ENCODE measurements at regions not wholly inside any gene's neighbourhood (a gene's known extent, or its start where the extent isn't known, plus 50 kb on each side); places are given as distances from the start of the nearest gene placed in this dataset.

DNA sequence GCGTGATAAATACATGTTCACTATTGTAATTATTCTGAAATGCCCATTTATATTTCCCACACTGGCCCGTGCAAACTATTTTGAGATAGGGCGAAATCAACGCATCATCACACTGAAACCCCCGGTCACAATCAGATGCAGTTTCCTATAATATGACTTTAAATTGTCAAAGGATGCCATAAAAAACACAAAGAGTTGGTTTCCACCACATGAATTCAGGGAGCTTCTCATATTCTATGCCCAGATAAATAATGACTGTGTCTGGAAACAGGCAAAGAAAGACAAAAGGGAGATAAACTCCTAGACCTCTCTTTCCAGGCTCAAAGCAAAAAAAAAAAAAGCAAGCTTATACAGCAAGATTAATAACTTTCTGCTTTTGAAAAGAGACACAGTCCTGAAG is 375.8 kb upstream of the AKR1E2 start:
- no TSS peak for BruUV-seq (replicated peaks)
- TF ChIP-seq TCF7L2 (IDR thresholded peaks at IDR 0.05; ENCODE audit: low read depth, low read length), result no peak
- H3K9me3 ChIP-seq (ENCODE audit: control insufficient read depth, insufficient read depth, low read depth, low read length), result peaks cover 27% of the 10 kb centered on the region; the same call in 1 of the 2 replicates
- DNase-seq (ENCODE audit: low read depth, low spot score) (no peak), ATAC-seq (no peak)
- no peak overlapping the region for H3K4me3 ChIP-seq (ENCODE audit: low read depth in 2 of 2, low read length in 2 of 2)
- ChIA-PET CTCF (no interaction called here), POLR2A (no interaction called here)
- no peak overlapping the region; the same call in 1 of the 2 replicates for H3K27ac ChIP-seq (ENCODE audit: low read length)
- in situ Hi-C loops (cut with HindIII; ENCODE audit: low pct_unique_long_range_greater_than_20kb, low sequenced_read_pairs), result no loop called here
- no peaks in the 10 kb centered on the region for H3K4me1 ChIP-seq (ENCODE audit: control insufficient read depth, insufficient read depth, low read length)
- H3K36me3 ChIP-seq (ENCODE audit: control insufficient read depth, insufficient read depth, low read length), result no peaks in the 10 kb centered on the region
- no peaks in the 10 kb centered on the region for H3K27me3 ChIP-seq (ENCODE audit: control insufficient read depth, insufficient read depth, low read length)
- intact Hi-C loops (cut with micrococcal nuclease; ENCODE audit: unreplicated experiment), result no loop called here

DNA sequence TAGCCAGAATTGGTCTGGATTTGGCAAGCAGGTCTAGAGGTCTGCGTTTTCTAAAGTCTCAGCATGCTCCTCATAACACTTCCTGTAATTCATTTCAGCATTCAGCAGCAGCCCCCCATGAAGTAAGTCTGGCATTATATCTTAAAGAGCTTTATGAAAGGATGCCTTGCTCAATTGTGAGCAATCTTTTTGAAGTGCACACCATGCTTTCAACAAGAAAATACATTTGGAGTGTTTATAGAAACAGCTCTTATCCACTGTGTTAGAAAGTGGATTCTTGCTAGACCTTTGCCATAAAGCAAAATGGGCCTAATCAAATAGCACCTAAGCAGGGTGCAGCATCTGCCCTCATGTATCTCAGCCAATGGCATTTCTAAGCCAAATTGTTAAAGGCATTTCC is 378.0 kb upstream of the AKR1E2 start:
- H3K4me3 ChIP-seq (ENCODE audit: low read depth in 2 of 2, low read length in 2 of 2), result no peak overlapping the region
- DNase-seq (ENCODE audit: low read depth, low spot score) (no peak), ATAC-seq (no peak)
- no peaks in the 10 kb centered on the region for H3K36me3 ChIP-seq (ENCODE audit: control insufficient read depth, insufficient read depth, low read length)
- peaks cover 39% of the 10 kb centered on the region; the same call in 1 of the 2 replicates for H3K9me3 ChIP-seq (ENCODE audit: control insufficient read depth, insufficient read depth, low read depth, low read length)
- intact Hi-C loops (cut with micrococcal nuclease; ENCODE audit: unreplicated experiment), result no loop called here
- no peaks in the 10 kb centered on the region for H3K27me3 ChIP-seq (ENCODE audit: control insufficient read depth, insufficient read depth, low read length)
- H3K4me1 ChIP-seq (ENCODE audit: control insufficient read depth, insufficient read depth, low read length), result no peaks in the 10 kb centered on the region
- TF ChIP-seq POLR2AphosphoS5 (IDR thresholded peaks at IDR 0.05; ENCODE audit: low read depth, low read length) (no peak), TCF7L2 (IDR thresholded peaks at IDR 0.05; ENCODE audit: low read depth, low read length) (no peak), SIN3A (IDR thresholded peaks at IDR 0.05; ENCODE audit: borderline replicate concordance, insufficient read depth, low read depth, low read length) (no peak)
- TF ChIP-seq, protein P1, sequence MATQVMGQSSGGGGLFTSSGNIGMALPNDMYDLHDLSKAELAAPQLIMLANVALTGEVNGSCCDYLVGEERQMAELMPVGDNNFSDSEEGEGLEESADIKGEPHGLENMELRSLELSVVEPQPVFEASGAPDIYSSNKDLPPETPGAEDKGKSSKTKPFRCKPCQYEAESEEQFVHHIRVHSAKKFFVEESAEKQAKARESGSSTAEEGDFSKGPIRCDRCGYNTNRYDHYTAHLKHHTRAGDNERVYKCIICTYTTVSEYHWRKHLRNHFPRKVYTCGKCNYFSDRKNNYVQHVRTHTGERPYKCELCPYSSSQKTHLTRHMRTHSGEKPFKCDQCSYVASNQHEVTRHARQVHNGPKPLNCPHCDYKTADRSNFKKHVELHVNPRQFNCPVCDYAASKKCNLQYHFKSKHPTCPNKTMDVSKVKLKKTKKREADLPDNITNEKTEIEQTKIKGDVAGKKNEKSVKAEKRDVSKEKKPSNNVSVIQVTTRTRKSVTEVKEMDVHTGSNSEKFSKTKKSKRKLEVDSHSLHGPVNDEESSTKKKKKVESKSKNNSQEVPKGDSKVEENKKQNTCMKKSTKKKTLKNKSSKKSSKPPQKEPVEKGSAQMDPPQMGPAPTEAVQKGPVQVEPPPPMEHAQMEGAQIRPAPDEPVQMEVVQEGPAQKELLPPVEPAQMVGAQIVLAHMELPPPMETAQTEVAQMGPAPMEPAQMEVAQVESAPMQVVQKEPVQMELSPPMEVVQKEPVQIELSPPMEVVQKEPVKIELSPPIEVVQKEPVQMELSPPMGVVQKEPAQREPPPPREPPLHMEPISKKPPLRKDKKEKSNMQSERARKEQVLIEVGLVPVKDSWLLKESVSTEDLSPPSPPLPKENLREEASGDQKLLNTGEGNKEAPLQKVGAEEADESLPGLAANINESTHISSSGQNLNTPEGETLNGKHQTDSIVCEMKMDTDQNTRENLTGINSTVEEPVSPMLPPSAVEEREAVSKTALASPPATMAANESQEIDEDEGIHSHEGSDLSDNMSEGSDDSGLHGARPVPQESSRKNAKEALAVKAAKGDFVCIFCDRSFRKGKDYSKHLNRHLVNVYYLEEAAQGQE (IDR thresholded peaks at IDR 0.05; ENCODE audit: insufficient read depth in 1 of 2, low read depth in 2 of 2, low read length in 1 of 2), result no peak
- TF ChIP-seq, protein P2, sequence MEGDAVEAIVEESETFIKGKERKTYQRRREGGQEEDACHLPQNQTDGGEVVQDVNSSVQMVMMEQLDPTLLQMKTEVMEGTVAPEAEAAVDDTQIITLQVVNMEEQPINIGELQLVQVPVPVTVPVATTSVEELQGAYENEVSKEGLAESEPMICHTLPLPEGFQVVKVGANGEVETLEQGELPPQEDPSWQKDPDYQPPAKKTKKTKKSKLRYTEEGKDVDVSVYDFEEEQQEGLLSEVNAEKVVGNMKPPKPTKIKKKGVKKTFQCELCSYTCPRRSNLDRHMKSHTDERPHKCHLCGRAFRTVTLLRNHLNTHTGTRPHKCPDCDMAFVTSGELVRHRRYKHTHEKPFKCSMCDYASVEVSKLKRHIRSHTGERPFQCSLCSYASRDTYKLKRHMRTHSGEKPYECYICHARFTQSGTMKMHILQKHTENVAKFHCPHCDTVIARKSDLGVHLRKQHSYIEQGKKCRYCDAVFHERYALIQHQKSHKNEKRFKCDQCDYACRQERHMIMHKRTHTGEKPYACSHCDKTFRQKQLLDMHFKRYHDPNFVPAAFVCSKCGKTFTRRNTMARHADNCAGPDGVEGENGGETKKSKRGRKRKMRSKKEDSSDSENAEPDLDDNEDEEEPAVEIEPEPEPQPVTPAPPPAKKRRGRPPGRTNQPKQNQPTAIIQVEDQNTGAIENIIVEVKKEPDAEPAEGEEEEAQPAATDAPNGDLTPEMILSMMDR (IDR thresholded peaks at IDR 0.05), result no peak
- H3K27ac ChIP-seq (ENCODE audit: low read length), result no peak overlapping the region
- ChIA-PET POLR2A (no interaction called here), CTCF (no interaction called here)
- BruUV-seq (replicated peaks), result no TSS peak
- in situ Hi-C loops (cut with HindIII; ENCODE audit: low pct_unique_long_range_greater_than_20kb, low sequenced_read_pairs), result no loop called here

DNA sequence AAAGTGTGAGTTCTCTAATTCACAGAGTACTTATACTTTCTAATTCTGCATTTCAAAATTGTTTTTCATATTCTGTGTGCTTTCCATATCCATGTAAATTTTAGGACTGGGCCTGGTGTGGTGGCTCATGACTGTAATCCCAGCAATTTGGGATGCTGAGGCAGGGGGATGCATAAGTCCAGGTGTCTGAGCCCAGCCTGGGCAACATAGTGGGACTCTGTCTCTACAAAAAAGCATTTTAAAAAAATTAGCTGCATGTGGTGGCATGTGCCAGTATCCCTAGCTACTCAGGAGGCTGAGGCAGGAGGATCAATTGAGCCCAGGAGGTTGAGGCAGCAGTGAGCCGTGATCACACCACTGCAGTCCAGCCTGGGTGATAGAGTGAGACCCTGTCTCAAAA is 382.6 kb upstream of the AKR1E2 start:
- intact Hi-C loops (cut with micrococcal nuclease; ENCODE audit: unreplicated experiment), result no loop called here
- ChIA-PET CTCF (no interaction called here), POLR2A (no interaction called here)
- no TSS peak for BruUV-seq (replicated peaks)
- no peak overlapping the region for H3K4me3 ChIP-seq (ENCODE audit: low read depth in 2 of 2, low read length in 2 of 2)
- no peaks in the 10 kb centered on the region for H3K36me3 ChIP-seq (ENCODE audit: control insufficient read depth, insufficient read depth, low read length)
- H3K4me1 ChIP-seq (ENCODE audit: control insufficient read depth, insufficient read depth, low read length), result no peaks in the 10 kb centered on the region
- no peak overlapping the region for H3K27ac ChIP-seq (ENCODE audit: low read length)
- in situ Hi-C loops (cut with HindIII; ENCODE audit: low pct_unique_long_range_greater_than_20kb, low sequenced_read_pairs), result no loop called here
- no peak for TF ChIP-seq POLR2AphosphoS5 (IDR thresholded peaks at IDR 0.05; ENCODE audit: low read depth, low read length)
- no peak for TF ChIP-seq SIN3A (IDR thresholded peaks at IDR 0.05; ENCODE audit: borderline replicate concordance, insufficient read depth, low read depth, low read length)
- no peak for TF ChIP-seq TCF7L2 (IDR thresholded peaks at IDR 0.05; ENCODE audit: low read depth, low read length)
- TF ChIP-seq, protein P1 (IDR thresholded peaks at IDR 0.05; ENCODE audit: insufficient read depth in 1 of 2, low read depth in 2 of 2, low read length in 1 of 2), result no peak
- TF ChIP-seq, protein P2 (IDR thresholded peaks at IDR 0.05), result no peak
- H3K9me3 ChIP-seq (ENCODE audit: control insufficient read depth, insufficient read depth, low read depth, low read length), result peaks cover 61% of the 10 kb centered on the region
- no peak for DNase-seq (ENCODE audit: low read depth, low spot score)
- no peaks in the 10 kb centered on the region for H3K27me3 ChIP-seq (ENCODE audit: control insufficient read depth, insufficient read depth, low read length)
- no peak for ATAC-seq

All from Panc1 (cell line).